Mammary epithelial cell (primary cell): ENCODE measurements at regions not wholly inside any gene's neighbourhood (a gene's known extent, or its start where the extent isn't known, plus 50 kb on each side); places are given as distances from the start of the nearest gene placed in this dataset.

Source experiments
- EZH2 ChIP-seq: IDR thresholded peaks from 2 replicates; pipeline ENCODE4 v1.6.1; 2012; ENCODE audit warnings: low read length, inconsistent platforms, borderline replicate concordance
- TF ChIP-seq, protein P1 (sequence below), 2 donors: IDR thresholded peaks in 1 of 2; conservative IDR thresholded peaks in 1 of 2; 2 replicates each; pipeline ENCODE4 v1.5.1; 2011 to 2012; ENCODE audit warnings: inconsistent platforms in 2 of 2, low read length in 2 of 2, mild to moderate bottlenecking in 2 of 2, control low read depth in 1 of 2, low read depth in 1 of 2; ENCODE audit not compliant: insufficient read depth in 1 of 2; ENCODE audit errors: extremely low read depth in 1 of 2

DNA sequence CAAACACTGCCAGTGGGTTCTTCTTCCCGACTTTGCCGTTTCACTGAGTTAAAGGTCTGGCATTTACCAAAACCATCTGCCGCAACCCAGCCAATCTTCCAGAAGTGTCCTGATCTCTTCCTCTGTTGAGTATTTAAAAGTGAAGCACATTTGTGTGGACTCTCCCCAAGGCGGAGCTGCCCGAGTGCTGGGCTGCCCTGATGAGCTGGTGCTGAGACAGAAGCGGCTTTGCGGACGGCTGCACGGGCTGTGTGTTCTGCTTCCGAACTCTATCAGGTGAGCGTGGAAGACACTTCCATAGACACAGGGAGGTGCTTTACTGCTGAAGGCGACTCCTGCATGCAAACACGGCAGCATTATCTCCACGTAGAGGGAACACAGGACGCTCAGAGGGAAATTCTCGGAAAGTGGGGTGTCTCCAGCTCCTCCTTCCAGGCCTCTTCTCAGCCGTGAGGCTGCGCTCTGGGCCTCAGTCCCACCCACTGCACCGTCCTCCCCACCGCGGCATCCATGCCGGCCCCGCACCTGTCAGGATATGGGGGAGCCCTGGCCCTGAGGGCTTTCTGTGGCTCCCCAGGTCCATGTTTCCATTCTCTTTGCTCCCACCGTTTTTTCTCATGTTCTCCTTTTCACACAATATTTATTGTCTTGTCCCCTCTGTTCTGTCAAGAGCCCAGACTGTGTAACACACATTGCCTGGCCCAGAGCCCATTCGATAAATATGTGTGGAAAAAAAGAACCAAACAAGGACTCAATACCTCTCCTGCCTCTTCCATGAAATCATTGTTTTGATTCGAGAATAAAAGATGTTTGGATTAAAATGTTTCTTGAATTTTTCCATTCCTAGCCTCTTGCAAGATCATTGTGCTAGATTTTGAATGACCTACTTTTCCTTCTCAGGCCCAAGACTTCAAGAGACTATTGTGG is 205.1 kb downstream of the DLL1 start:
- TF ChIP-seq, protein P1, sequence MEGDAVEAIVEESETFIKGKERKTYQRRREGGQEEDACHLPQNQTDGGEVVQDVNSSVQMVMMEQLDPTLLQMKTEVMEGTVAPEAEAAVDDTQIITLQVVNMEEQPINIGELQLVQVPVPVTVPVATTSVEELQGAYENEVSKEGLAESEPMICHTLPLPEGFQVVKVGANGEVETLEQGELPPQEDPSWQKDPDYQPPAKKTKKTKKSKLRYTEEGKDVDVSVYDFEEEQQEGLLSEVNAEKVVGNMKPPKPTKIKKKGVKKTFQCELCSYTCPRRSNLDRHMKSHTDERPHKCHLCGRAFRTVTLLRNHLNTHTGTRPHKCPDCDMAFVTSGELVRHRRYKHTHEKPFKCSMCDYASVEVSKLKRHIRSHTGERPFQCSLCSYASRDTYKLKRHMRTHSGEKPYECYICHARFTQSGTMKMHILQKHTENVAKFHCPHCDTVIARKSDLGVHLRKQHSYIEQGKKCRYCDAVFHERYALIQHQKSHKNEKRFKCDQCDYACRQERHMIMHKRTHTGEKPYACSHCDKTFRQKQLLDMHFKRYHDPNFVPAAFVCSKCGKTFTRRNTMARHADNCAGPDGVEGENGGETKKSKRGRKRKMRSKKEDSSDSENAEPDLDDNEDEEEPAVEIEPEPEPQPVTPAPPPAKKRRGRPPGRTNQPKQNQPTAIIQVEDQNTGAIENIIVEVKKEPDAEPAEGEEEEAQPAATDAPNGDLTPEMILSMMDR (conservative IDR thresholded peaks at IDR 0.05 in 1 of 2, IDR thresholded peaks at IDR 0.05 in 1 of 2; ENCODE audit: extremely low read depth in 1 of 2, insufficient read depth in 1 of 2, low read depth in 1 of 2, low read length in 2 of 2): no peak
- TF ChIP-seq EZH2: no peak
